Liver (tissue), 8 donors: ENCODE measurements at regions not wholly inside any gene's neighbourhood (a gene's known extent, or its start where the extent isn't known, plus 50 kb on each side); places are given as distances from the start of the nearest gene placed in this dataset.

Experiments
- DNase-seq: peaks from one replicate; pipeline ENCODE4 v3.0.0-alpha.2; 2017; ENCODE audit warnings: low spot score
- H3K27ac ChIP-seq, 2 donors: one replicate each; pipeline ENCODE4 v1.7.0; 2013; ENCODE audit warnings: inconsistent platforms in 2 of 2, low read length in 2 of 2, control low read depth in 1 of 2, low read depth in 1 of 2, mild to moderate bottlenecking in 1 of 2
- H3K27me3 ChIP-seq, 4 donors: one replicate each; pipeline versions ENCODE4 v1.6.1 to v1.7.0; 2013; ENCODE audit warnings: low read length in 3 of 4, inconsistent platforms in 1 of 4, mild to moderate bottlenecking in 1 of 4, moderate library complexity in 1 of 4; ENCODE audit not compliant: control insufficient read depth in 4 of 4, insufficient read depth in 4 of 4
- H3K36me3 ChIP-seq, 4 donors: one replicate each; pipeline versions ENCODE4 v1.6.1 to v1.7.0; 2013; ENCODE audit warnings: low read length in 3 of 4, mild to moderate bottlenecking in 3 of 4, low read depth in 1 of 4, moderate library complexity in 1 of 4; ENCODE audit not compliant: control insufficient read depth in 4 of 4, insufficient read depth in 3 of 4
- H3K4me1 ChIP-seq, 4 donors: one replicate each; pipeline versions ENCODE4 v1.6.1 to v1.7.0; 2013; ENCODE audit warnings: low read length in 3 of 4, mild to moderate bottlenecking in 3 of 4, moderate library complexity in 1 of 4; ENCODE audit not compliant: control insufficient read depth in 4 of 4, insufficient read depth in 4 of 4
- H3K4me3 ChIP-seq, 3 donors: one replicate each; pipeline versions ENCODE4 v1.6.1 to v1.7.0; 2013; ENCODE audit warnings: low read length in 3 of 3, control low read depth in 1 of 3, low read depth in 1 of 3, mild to moderate bottlenecking in 1 of 3
- H3K9ac ChIP-seq, 2 donors: one replicate each; pipeline ENCODE4 v1.7.0; 2013; ENCODE audit warnings: low read length in 2 of 2, mild to moderate bottlenecking in 2 of 2, moderate library complexity in 2 of 2, control low read depth in 1 of 2, low read depth in 1 of 2
- H3K9me3 ChIP-seq, 4 donors: one replicate each; pipeline versions ENCODE4 v1.6.1 to v1.7.0; 2013; ENCODE audit warnings: low read length in 3 of 4; ENCODE audit not compliant: control insufficient read depth in 4 of 4
- ATF3 ChIP-seq: IDR thresholded peaks from 2 replicates; pipeline ENCODE4 v1.6.1; 2016; ENCODE audit warnings: antibody characterized with exemption
- CTCF ChIP-seq: fragments of 150-350 bp; IDR thresholded peaks from 2 replicates; pipeline ENCODE4 v1.5.1; 2017; ENCODE audit warnings: improper control_type of control experiment, low read depth, low read length; ENCODE audit not compliant: missing input control
- EGR1 ChIP-seq, 2 donors: IDR thresholded peaks; 2 replicates each; pipeline ENCODE4 v1.6.1; 2016 to 2018; ENCODE audit warnings: antibody characterized with exemption in 2 of 2, low read depth in 2 of 2
- FOXA1 ChIP-seq: IDR thresholded peaks from 2 replicates; pipeline ENCODE4 v1.6.1; 2016; ENCODE audit warnings: antibody characterized with exemption
- FOXA2 ChIP-seq: IDR thresholded peaks from 2 replicates; pipeline ENCODE4 v1.6.1; 2016; ENCODE audit warnings: antibody characterized with exemption
- GABPA ChIP-seq, 2 donors: IDR thresholded peaks in 1 of 2; conservative IDR thresholded peaks in 1 of 2; 2 replicates each; pipeline ENCODE4 v1.6.1; 2016; ENCODE audit warnings: antibody characterized with exemption in 2 of 2, mild to moderate bottlenecking in 1 of 2, moderate library complexity in 1 of 2
- HNF4A ChIP-seq, 2 donors: conservative IDR thresholded peaks; 2 replicates each; pipeline ENCODE4 v1.6.1; 2016; ENCODE audit warnings: antibody characterized with exemption in 2 of 2, mild to moderate bottlenecking in 2 of 2
- HNF4G ChIP-seq: IDR thresholded peaks from 2 replicates; pipeline ENCODE4 v1.6.1; 2016; ENCODE audit warnings: antibody characterized with exemption
- JUND ChIP-seq, 2 donors: IDR thresholded peaks; 2 replicates each; pipeline ENCODE4 v1.6.1; 2016; ENCODE audit warnings: antibody characterized with exemption in 2 of 2
- MAX ChIP-seq: IDR thresholded peaks from 2 replicates; pipeline ENCODE4 v1.6.1; 2016; ENCODE audit warnings: antibody characterized with exemption
- NR2F2 ChIP-seq: IDR thresholded peaks from 2 replicates; pipeline ENCODE4 v1.6.1; 2016; ENCODE audit warnings: antibody characterized with exemption
- RAD21 ChIP-seq, 2 donors: IDR thresholded peaks; 2 replicates each; pipeline ENCODE4 v1.6.1; 2016; ENCODE audit warnings: antibody characterized with exemption in 2 of 2, mild to moderate bottlenecking in 2 of 2
- RXRA ChIP-seq, 2 donors: IDR thresholded peaks; 2 replicates each; pipeline ENCODE4 v1.6.1; 2017 to 2018; ENCODE audit warnings: antibody characterized with exemption in 2 of 2, mild to moderate bottlenecking in 1 of 2
- SP1 ChIP-seq: IDR thresholded peaks from 2 replicates; pipeline ENCODE4 v1.6.1; 2018; ENCODE audit warnings: antibody characterized with exemption, mild to moderate bottlenecking
- TAF1 ChIP-seq: conservative IDR thresholded peaks from 2 replicates; pipeline ENCODE4 v1.6.1; 2016; ENCODE audit warnings: antibody characterized with exemption, mild to moderate bottlenecking
- YY1 ChIP-seq: IDR thresholded peaks from 2 replicates; pipeline ENCODE4 v1.6.1; 2016; ENCODE audit warnings: antibody characterized with exemption, mild to moderate bottlenecking
- WGBS: extraction: QIAGEN DNeasy Blood & Tissue Kit; methylation state at CpG from one replicate; pipeline ENCODE4 v1.1.7; 2013; 5-methylcytosine and 5-hydroxymethylcytosine counted together
- TF ChIP-seq, protein P1 (sequence below): IDR thresholded peaks from 2 replicates; pipeline ENCODE4 v1.6.1; 2016; ENCODE audit warnings: antibody characterized with exemption, mild to moderate bottlenecking
- TF ChIP-seq, protein P2 (sequence below): IDR thresholded peaks from 2 replicates; pipeline ENCODE4 v1.6.1; 2016; ENCODE audit warnings: antibody characterized with exemption
- donor health status: healthy.
- donor health status: healthy.
- donor health status: healthy.
- donor health status: healthy.
- donor health status: healthy.

- Histone ChIP-seq H3K4me1 (no peaks in the 10 kb centered on the region), H3K36me3 (no peaks in the 10 kb centered on the region), H3K27ac (no peak overlapping the region), H3K9ac (no peak overlapping the region), H3K27me3 (peaks cover 0 to 3% (median 0%) of the 10 kb centered on the region in 4 donors), H3K9me3 (no peaks in the 10 kb centered on the region), H3K4me3 (no peak overlapping the region)
- no peak for TF ChIP-seq YY1
- no peak for TF ChIP-seq SP1
- TF ChIP-seq RXRA (IDR thresholded peaks at IDR 0.05) = no peak
- TF ChIP-seq RAD21 (IDR thresholded peaks at IDR 0.05) = no peak
- TF ChIP-seq EGR1 (IDR thresholded peaks at IDR 0.05; ENCODE audit: low read depth in 2 of 2) = no peak
- TF ChIP-seq JUND (IDR thresholded peaks at IDR 0.05) = no peak
- TF ChIP-seq, protein P1, sequence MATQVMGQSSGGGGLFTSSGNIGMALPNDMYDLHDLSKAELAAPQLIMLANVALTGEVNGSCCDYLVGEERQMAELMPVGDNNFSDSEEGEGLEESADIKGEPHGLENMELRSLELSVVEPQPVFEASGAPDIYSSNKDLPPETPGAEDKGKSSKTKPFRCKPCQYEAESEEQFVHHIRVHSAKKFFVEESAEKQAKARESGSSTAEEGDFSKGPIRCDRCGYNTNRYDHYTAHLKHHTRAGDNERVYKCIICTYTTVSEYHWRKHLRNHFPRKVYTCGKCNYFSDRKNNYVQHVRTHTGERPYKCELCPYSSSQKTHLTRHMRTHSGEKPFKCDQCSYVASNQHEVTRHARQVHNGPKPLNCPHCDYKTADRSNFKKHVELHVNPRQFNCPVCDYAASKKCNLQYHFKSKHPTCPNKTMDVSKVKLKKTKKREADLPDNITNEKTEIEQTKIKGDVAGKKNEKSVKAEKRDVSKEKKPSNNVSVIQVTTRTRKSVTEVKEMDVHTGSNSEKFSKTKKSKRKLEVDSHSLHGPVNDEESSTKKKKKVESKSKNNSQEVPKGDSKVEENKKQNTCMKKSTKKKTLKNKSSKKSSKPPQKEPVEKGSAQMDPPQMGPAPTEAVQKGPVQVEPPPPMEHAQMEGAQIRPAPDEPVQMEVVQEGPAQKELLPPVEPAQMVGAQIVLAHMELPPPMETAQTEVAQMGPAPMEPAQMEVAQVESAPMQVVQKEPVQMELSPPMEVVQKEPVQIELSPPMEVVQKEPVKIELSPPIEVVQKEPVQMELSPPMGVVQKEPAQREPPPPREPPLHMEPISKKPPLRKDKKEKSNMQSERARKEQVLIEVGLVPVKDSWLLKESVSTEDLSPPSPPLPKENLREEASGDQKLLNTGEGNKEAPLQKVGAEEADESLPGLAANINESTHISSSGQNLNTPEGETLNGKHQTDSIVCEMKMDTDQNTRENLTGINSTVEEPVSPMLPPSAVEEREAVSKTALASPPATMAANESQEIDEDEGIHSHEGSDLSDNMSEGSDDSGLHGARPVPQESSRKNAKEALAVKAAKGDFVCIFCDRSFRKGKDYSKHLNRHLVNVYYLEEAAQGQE = no peak
- no peak for TF ChIP-seq HNF4A (conservative IDR thresholded peaks at IDR 0.05)
- no peak for TF ChIP-seq FOXA2
- TF ChIP-seq TAF1 = no peak
- TF ChIP-seq MAX = no peak
- no peak for TF ChIP-seq NR2F2
- no peak for TF ChIP-seq HNF4G
- no peak for TF ChIP-seq ATF3
- TF ChIP-seq CTCF = no peak
- TF ChIP-seq FOXA1 = no peak
- TF ChIP-seq, protein P2, sequence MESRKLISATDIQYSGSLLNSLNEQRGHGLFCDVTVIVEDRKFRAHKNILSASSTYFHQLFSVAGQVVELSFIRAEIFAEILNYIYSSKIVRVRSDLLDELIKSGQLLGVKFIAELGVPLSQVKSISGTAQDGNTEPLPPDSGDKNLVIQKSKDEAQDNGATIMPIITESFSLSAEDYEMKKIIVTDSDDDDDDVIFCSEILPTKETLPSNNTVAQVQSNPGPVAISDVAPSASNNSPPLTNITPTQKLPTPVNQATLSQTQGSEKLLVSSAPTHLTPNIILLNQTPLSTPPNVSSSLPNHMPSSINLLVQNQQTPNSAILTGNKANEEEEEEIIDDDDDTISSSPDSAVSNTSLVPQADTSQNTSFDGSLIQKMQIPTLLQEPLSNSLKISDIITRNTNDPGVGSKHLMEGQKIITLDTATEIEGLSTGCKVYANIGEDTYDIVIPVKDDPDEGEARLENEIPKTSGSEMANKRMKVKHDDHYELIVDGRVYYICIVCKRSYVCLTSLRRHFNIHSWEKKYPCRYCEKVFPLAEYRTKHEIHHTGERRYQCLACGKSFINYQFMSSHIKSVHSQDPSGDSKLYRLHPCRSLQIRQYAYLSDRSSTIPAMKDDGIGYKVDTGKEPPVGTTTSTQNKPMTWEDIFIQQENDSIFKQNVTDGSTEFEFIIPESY = no peak
- TF ChIP-seq GABPA (IDR thresholded peaks at IDR 0.05 in 1 of 2, conservative IDR thresholded peaks at IDR 0.05 in 1 of 2) = no peak
- WGBS = 82% methylated on average over 2 of the region's 2 CpGs
- no peak for DNase-seq
Measured at GRCh38 chr9:23571414-23572104, 254.5 kb downstream of the ELAVL2 start.
